Cardiac fibroblast (primary cell): ENCODE measurements at regions not wholly inside any gene's neighbourhood (a gene's known extent, or its start where the extent isn't known, plus 50 kb on each side); places are given as distances from the start of the nearest gene placed in this dataset.

Experiments used
- DNase-seq, 2 donors: peaks; one replicate each; pipeline versions ENCODE4 v3.0.0 to v3.0.0-alpha.2; 2010; ENCODE audit warnings: low read depth in 2 of 2
- H3K4me3 ChIP-seq, 2 donors: replicated peaks in 1 of 2; 1 replicate in 1 of 2; 2 replicates in 1 of 2; pipeline ENCODE4 v1.5.1; 2011; ENCODE audit warnings: low read depth in 2 of 2, low read length in 2 of 2, mild to moderate bottlenecking in 2 of 2, moderate library complexity in 1 of 2
- TF ChIP-seq, protein P1 (sequence below): IDR thresholded peaks from one replicate; pipeline ENCODE4 v1.5.1; 2011; ENCODE audit warnings: low read depth, mild to moderate bottlenecking, low read length, inconsistent platforms

DNA sequence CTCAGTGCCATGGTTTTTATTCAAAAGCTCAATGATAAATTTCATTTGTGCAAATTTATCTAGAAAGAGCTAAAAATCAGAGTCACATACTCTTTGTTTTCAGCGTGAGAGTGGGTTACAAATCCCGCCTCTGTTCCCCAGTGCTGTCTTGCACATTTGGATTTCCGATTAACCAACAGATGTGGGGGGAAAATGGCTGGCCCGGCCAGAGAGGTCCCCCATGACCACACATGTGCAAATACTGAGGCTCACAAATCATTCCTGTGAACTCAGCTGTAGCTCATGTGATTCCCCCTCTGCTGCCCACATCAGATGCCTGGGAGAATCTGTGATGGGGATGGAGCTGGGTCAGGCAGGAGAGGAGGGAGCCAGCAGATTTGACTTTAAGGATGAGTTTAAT, 168.7 kb downstream of the PAX1 start:
- H3K4me3 ChIP-seq = no peak overlapping the region
- TF ChIP-seq, protein P1, sequence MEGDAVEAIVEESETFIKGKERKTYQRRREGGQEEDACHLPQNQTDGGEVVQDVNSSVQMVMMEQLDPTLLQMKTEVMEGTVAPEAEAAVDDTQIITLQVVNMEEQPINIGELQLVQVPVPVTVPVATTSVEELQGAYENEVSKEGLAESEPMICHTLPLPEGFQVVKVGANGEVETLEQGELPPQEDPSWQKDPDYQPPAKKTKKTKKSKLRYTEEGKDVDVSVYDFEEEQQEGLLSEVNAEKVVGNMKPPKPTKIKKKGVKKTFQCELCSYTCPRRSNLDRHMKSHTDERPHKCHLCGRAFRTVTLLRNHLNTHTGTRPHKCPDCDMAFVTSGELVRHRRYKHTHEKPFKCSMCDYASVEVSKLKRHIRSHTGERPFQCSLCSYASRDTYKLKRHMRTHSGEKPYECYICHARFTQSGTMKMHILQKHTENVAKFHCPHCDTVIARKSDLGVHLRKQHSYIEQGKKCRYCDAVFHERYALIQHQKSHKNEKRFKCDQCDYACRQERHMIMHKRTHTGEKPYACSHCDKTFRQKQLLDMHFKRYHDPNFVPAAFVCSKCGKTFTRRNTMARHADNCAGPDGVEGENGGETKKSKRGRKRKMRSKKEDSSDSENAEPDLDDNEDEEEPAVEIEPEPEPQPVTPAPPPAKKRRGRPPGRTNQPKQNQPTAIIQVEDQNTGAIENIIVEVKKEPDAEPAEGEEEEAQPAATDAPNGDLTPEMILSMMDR = no peak
- no peak for DNase-seq

DNA sequence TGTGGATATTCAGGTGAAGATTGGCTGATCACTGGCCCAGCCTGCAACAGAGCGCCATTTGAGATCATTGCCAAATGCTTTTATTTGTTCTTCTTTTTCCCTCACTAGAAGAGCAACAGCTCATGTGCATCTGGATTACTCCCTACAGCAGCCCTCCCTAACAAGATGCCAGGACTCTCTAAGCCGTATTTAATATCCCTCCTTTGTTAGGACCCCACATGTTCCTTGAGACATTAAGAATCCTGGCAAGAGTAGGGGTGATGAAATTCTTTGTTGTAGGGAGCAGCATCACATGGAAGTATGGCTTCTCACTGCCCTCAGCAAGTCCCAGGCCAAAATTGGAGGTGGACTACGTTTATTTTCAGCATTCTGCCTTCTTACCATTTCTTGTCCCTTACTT, 167.8 kb downstream of the PAX1 start:
- TF ChIP-seq, protein P1 = no peak
- no peak for DNase-seq
- H3K4me3 ChIP-seq = no peak overlapping the region

DNA sequence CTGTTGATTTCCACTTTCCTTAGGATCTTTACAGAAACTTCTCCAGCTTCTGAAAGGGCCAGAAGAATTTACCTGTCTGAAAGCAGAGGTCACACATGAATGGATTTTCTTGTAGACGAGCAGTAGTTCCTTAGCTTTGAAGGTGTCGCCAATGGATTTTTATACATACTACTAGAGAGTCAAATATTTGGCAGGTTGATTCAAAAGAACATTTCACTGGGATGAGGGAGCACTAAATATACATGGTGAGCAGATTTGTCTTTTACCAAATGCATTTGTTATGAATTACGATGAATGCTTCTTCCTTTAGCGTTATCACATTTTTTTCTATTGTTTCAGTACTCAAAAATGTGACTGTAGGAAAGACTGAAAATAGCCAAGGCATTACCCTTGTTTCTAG, 162.3 kb downstream of the PAX1 start:
- TF ChIP-seq, protein P1 = no peak
- no peak for DNase-seq
- no peak overlapping the region for H3K4me3 ChIP-seq

DNA sequence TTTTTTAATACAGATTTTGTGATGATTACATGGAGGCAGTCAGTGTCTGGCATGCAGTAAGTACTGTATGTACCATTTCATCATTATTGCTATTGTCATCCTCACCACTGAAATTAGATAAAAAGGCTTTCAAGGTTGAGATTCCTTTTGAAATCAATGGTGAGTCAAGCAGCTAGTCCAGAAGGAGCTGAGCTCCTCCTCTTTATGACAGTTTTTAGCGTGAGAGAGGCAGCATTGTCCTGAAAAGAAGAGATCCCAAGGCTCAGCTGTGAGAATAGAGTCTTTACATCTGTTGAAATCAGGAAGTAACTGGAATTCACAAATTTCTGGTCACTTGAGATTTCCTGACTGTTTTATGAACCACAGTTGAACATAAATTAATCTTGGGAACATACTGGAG, 161.9 kb downstream of the PAX1 start:
- H3K4me3 ChIP-seq = no peak overlapping the region
- no peak for DNase-seq
- TF ChIP-seq, protein P1 = no peak

DNA sequence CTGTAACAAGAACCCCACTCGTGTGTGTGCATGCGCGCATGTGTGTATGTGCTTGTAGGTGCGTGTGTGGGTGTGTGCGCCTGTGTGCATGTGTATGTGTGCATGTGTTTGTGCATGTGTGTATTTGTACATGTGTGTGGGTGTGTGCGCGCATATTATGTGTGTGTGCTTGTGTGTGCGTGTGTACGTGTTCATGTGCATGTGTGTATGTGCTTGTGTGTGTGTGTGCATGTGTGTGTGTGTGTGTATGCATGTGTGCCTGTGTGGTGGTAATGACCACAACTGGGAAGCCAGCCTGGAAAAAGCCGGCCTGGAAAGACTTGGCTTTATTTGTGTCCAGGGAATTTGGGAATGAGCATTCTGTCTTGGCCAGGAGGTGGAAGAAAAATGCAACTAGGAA, 157.5 kb downstream of the PAX1 start:
- TF ChIP-seq, protein P1 = no peak
- H3K4me3 ChIP-seq = no peak overlapping the region
- no peak for DNase-seq

DNA sequence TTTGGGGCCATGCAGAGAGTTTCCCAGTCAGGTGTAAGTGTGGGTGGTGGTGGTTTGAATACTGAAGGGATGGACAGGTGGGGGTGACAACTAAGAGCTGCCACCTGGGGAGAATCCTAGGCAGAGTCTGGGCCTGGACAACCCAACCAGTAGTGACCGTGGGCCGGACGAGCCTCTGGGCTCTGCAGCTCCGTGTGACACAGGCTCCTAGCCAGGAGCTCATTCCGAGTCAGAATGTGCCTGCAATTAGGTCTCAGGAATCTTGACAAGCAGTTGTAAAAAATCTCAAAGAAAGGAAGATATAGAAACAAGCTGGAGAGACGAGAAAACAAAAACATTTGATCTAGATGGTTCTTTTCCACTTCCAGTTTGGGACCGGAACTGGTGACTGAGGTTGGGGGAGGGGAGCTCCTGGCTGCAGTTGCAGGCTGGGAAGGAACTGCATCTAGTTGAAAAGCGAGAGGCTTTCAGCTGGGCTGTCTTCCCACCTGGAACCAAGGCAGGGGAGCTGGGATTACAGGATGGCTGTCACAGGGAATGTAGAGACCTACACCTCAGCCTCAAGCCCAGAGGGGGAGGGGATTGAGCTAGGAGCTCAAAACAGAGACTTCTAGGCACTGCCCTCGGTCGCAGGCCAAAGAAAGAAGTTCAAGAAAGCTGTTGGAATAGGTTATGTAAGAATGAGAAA, 156.9 kb downstream of the PAX1 start:
- no peak for DNase-seq
- no peak overlapping the region for H3K4me3 ChIP-seq
- TF ChIP-seq, protein P1 = no peak

DNA sequence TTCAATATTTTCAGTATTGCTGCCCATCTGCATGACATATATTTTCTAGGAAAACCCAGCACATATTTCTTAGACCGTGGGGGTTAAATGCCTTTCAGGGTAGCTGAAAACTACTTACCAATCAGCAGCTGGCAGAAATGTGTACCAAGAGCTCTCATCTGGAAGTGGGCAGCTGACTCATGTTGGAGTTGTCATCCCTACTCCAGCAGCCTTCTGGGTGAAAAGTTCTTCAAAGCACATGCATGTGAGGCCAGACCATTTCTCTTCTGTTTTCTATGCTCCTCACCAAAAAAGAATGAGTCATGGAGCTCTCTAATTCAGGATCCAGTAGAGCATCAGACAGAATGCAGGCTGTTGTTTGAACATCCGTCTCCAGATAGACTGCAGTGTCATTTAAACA, 135.5 kb downstream of the PAX1 start:
- TF ChIP-seq, protein P1 = no peak
- H3K4me3 ChIP-seq = no peak overlapping the region
- DNase-seq = no peak
